ENCODE measurements at regions not wholly inside any gene's neighbourhood (a gene's known extent, or its start where the extent isn't known, plus 50 kb on each side); places are given as distances from the start of the nearest gene placed in this dataset.
A peak's percentile ranks its signal among the peaks of the same experiment; 100 is the strongest.

DNA sequence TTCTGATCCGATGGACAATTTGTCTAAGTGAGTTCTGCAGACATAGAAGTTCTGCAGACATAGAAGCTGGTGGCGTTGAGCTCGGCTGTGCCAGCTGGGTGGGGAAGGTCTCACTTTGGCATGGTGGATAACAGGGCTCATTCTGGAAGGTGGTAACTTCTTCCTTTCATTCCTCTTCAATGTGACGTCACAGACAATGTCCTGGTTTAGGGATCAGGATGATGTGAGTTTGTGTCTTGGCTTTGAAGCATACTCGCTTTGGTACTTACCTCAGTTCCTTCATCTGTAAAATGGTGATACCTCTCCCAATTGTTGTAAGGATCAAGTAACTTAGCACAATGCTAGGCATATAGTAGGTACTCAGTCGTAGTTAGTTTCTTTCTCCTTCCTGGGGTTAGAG is 408.8 kb upstream of the ASIC2 start:
- Histone ChIP-seq H3K4me1 (replicated peaks in 1 of 2) (no peaks in the 10 kb centered on the region), H3K9me3 (replicated peaks in 1 of 3) (no peaks in the 10 kb centered on the region), H3K4me3 (no peak overlapping the region), H3K36me3 (replicated peaks in 1 of 2) (no peaks in the 10 kb centered on the region), H3K27ac (no peak overlapping the region), H3K27me3 (peaks cover under 1% of the 10 kb centered on the region)
- no peak for DNase-seq
- intact Hi-C loops (cut with DNase I), result no loop called here
- 65 to 80% (median 77%) methylated on average over 6 of the region's 6 CpGs for whole genome bisulfite sequencing, 4 donors
- no peak for TF ChIP-seq CTCF (IDR thresholded peaks at IDR 0.05)
- TF ChIP-seq POLR2A (IDR thresholded peaks at IDR 0.05), result no peak

- 69 to 73% (median 72%) methylated on average over 2 of the region's 2 CpGs for WGBS, 4 donors
- intact Hi-C loops (cut with DNase I), result no loop called here
- TF ChIP-seq CTCF (IDR thresholded peaks at IDR 0.05) (no peak), POLR2A (IDR thresholded peaks at IDR 0.05) (no peak)
- Histone ChIP-seq H3K27me3 (peaks cover 3% of the 10 kb centered on the region), H3K4me3 (no peak overlapping the region), H3K36me3 (replicated peaks in 1 of 2) (no peaks in the 10 kb centered on the region), H3K4me1 (replicated peaks in 1 of 2) (no peaks in the 10 kb centered on the region), H3K9me3 (replicated peaks in 1 of 3) (no peaks in the 10 kb centered on the region), H3K27ac (no peak overlapping the region)
- no peak for DNase-seq
These were observed 411.8 kb upstream of the ASIC2 start for GRCh38 chr17:33704856-33705255.

DNA sequence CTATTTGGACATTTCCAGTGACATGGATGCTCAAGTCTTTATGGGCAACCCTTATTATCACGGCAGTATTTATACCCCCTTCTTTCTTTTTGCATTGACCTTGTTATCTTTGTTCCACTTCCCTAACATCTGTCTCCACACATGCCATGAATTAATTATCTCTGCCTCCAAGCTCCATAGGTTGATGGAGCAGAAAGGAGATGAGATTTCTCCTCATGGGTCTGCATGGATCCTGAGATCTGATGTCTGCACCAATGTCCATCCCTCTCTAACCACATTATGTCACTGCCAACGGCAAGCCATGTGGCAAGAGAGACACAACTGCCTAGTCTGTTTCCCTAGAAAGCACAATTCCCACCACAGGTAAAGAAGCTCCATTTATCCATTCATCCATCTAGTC is 416.8 kb upstream of the ASIC2 start:
- no peak for TF ChIP-seq CTCF (IDR thresholded peaks at IDR 0.05)
- Histone ChIP-seq H3K27ac (no peak overlapping the region), H3K9me3 (replicated peaks in 1 of 3) (no peaks in the 10 kb centered on the region), H3K36me3 (replicated peaks in 1 of 2) (no peaks in the 10 kb centered on the region), H3K4me3 (no peak overlapping the region), H3K27me3 (peaks cover 10% of the 10 kb centered on the region), H3K4me1 (replicated peaks in 1 of 2) (no peaks in the 10 kb centered on the region)
- intact Hi-C loops (cut with DNase I), result no loop called here
- DNase-seq, result no peak
- WGBS, 4 donors, result 51 to 70% (median 67%) methylated on average over 2 of the region's 2 CpGs

DNA sequence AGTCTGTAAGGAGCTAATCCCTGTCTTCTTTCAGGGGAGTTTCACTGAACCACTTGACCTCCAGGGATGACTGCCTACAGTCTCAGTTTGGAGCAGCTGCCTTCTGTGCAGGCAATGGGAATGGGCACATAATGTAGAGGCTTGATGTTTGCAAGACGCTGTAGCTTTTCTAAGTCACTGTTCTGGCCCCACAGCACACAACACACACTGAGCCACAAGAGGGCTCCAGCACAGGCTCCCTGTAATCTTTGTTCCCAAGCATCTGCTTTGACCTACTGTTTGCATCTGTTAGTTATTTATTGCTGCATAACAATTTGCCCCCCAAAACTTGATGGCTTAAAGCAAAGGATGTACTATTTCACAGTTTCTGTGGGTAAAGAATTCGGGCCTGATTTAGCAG is 419.0 kb upstream of the ASIC2 start:
- H3K27ac ChIP-seq, result no peak overlapping the region
- no peak for DNase-seq
- 51 to 68% (median 59%) methylated on average over 2 of the region's 2 CpGs for WGBS, 4 donors
- no peaks in the 10 kb centered on the region for H3K4me1 ChIP-seq (replicated peaks in 1 of 2)
- no peaks in the 10 kb centered on the region for H3K36me3 ChIP-seq (replicated peaks in 1 of 2)
- H3K27me3 ChIP-seq, result peaks cover 7% of the 10 kb centered on the region
- H3K4me3 ChIP-seq, result no peak overlapping the region
- H3K9me3 ChIP-seq (replicated peaks in 1 of 3), result no peaks in the 10 kb centered on the region
- intact Hi-C loops (cut with DNase I), result no loop called here
- no peak for TF ChIP-seq POLR2A (IDR thresholded peaks at IDR 0.05)
- peak in 1 of 6 experiments; percentile 16 for TF ChIP-seq CTCF (IDR thresholded peaks at IDR 0.05)
